ENCODE measurements at regions not wholly inside any gene's neighbourhood (a gene's known extent, or its start where the extent isn't known, plus 50 kb on each side); places are given as distances from the start of the nearest gene placed in this dataset.

DNA sequence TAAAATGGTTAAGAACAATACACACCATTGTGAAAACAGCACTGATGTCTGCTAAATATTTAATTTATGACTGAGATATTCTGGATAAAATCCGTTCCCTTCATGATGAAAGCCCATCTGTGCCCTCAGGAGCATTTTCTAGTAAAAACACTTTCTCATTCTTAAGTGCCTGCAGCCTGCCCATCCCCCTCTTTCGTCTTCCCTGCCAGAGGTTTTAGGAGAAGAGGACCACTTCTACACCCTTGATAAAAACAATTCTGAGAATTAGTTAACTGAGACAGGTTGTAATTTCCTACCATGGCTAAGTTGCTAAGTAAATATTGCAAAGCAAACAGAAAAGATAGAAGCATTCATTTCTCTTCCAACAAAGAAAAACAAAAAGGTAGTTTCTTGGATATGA is 272.6 kb downstream of the ATPSCKMT start:
- Histone ChIP-seq H3K4ac (ENCODE audit: low read depth, low read length) (no peak overlapping the region), H3K9me1 (ENCODE audit: insufficient read depth, low read length) (no peaks in the 10 kb centered on the region), H2BK120ac (ENCODE audit: low read depth, low read length) (no peak overlapping the region), H3K27ac (ENCODE audit: insufficient read depth, low read length) (no peak overlapping the region), H2BK5ac (ENCODE audit: low read depth, low read length, poor library complexity, severe bottlenecking) (no peak overlapping the region), H3K23ac (ENCODE audit: low read depth, low read length) (no peak overlapping the region), H4K91ac (ENCODE audit: insufficient read depth, low read depth, low read length) (no peak overlapping the region), H2AK5ac (ENCODE audit: low read depth, low read length) (no peak overlapping the region), H4K5ac (ENCODE audit: low read depth, low read length) (no peak overlapping the region), H3K27me3 (ENCODE audit: control insufficient read depth, insufficient read depth, low read length) (peaks cover 5% of the 10 kb centered on the region), H3K9me3 (ENCODE audit: control insufficient read depth, insufficient read depth, low read length) (no peaks in the 10 kb centered on the region), H3K4me1 (ENCODE audit: control insufficient read depth, insufficient read depth, low read length) (no peaks in the 10 kb centered on the region), H3K36me3 (ENCODE audit: control insufficient read depth, insufficient read depth, low read length) (no peaks in the 10 kb centered on the region), H2AFZ (replicated peaks; ENCODE audit: low read length, poor library complexity) (no peak overlapping the region), H3K9ac (ENCODE audit: low read depth, low read length) (no peak overlapping the region), H3K4me3 (ENCODE audit: insufficient read depth, low read depth, low read length) (no peak overlapping the region), H2AK9ac (replicated peaks; ENCODE audit: low read depth, low read length, poor library complexity) (no peak overlapping the region), H2BK20ac (ENCODE audit: low read depth, low read length) (no peak overlapping the region), H4K20me1 (ENCODE audit: insufficient read depth, low read length) (no peaks in the 10 kb centered on the region), H3K79me1 (ENCODE audit: low read depth in 1 of 2, low read length in 2 of 2) (no peaks in the 10 kb centered on the region), H3K18ac (ENCODE audit: low read depth, low read length) (no peak overlapping the region), H3K4me2 (ENCODE audit: low read depth, low read length) (no peak overlapping the region), H2BK15ac (ENCODE audit: low read depth, low read length) (no peak overlapping the region), H3K56ac (ENCODE audit: extremely low read depth, insufficient read depth, low read length) (no peak overlapping the region), H3K14ac (replicated peaks; ENCODE audit: low read depth, low read length) (no peak overlapping the region), H4K8ac (ENCODE audit: low read depth in 2 of 2, low read length in 2 of 2) (no peak overlapping the region)
- intact Hi-C loops (cut with micrococcal nuclease): no loop called here
- ChIA-PET CTCF (no interaction called here), POLR2A (ENCODE audit: unreplicated experiment) (no interaction called here)
- dilution Hi-C loops (cut with HindIII; ENCODE audit: low sequenced_read_pairs, unreplicated experiment): no loop called here
- WGBS, 2 experiments (ENCODE audit: extremely low coverage in 2 of 2, insufficient read length in 1 of 2): no CpG with 5 or more reads among the region's 2 CpGs
- DNase-seq (no peak), ATAC-seq (ENCODE audit: low read depth) (no peak)
- BruUV-seq (replicated peaks): no TSS peak
- in situ Hi-C loops (cut with MboI; ENCODE audit: low sequenced_read_pairs): no loop called here
- TF ChIP-seq NFE2L2 (IDR thresholded peaks at IDR 0.05; ENCODE audit: low read depth, low read length) (no peak), RCOR1 (IDR thresholded peaks at IDR 0.05; ENCODE audit: insufficient replicate concordance, low read length) (no peak), POLR2A (IDR thresholded peaks at IDR 0.05; ENCODE audit: low read depth, low read length) (no peak), RFX5 (IDR thresholded peaks at IDR 0.05; ENCODE audit: low read depth, low read length) (no peak), MXI1 (IDR thresholded peaks at IDR 0.05; ENCODE audit: borderline replicate concordance, low read depth, low read length) (no peak), CTCF (conservative IDR thresholded peaks at IDR 0.05; ENCODE audit: low read depth, low read length) (no peak)
- TF ChIP-seq, protein P1, sequence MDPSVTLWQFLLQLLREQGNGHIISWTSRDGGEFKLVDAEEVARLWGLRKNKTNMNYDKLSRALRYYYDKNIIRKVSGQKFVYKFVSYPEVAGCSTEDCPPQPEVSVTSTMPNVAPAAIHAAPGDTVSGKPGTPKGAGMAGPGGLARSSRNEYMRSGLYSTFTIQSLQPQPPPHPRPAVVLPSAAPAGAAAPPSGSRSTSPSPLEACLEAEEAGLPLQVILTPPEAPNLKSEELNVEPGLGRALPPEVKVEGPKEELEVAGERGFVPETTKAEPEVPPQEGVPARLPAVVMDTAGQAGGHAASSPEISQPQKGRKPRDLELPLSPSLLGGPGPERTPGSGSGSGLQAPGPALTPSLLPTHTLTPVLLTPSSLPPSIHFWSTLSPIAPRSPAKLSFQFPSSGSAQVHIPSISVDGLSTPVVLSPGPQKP (IDR thresholded peaks at IDR 0.05; ENCODE audit: borderline replicate concordance, low read depth, low read length): no peak

Data from IMR-90 (cell line).